SJCRH30 (cell line): ENCODE measurements at regions not wholly inside any gene's neighbourhood (a gene's known extent, or its start where the extent isn't known, plus 50 kb on each side); places are given as distances from the start of the nearest gene placed in this dataset.

ENCODE experiments used
- DNase-seq, 2 experiments: peaks; one replicate each; pipeline ENCODE4 v3.0.0-alpha.2; 2015 to 2020
- H3K27ac ChIP-seq: fragments of 250-450 bp; sonication (Bioruptor Pico); 2 replicates; pipeline ENCODE4 v1.5.1; 2020; ENCODE audit warnings: mild to moderate bottlenecking, moderate library complexity
- H3K27me3 ChIP-seq: fragments of 250-450 bp; sonication (Bioruptor Pico); 2 replicates; pipeline ENCODE4 v1.5.1; 2020; ENCODE audit warnings: mild to moderate bottlenecking, moderate library complexity
- H3K36me3 ChIP-seq: fragments of 250-450 bp; sonication (Bioruptor Pico); 2 replicates; pipeline ENCODE4 v1.5.1; 2020; ENCODE audit warnings: mild to moderate bottlenecking, moderate library complexity
- H3K4me1 ChIP-seq: fragments of 250-450 bp; sonication (Bioruptor Pico); 2 replicates; pipeline ENCODE4 v1.5.1; 2020; ENCODE audit warnings: mild to moderate bottlenecking, moderate library complexity
- H3K4me3 ChIP-seq: fragments of 250-450 bp; sonication (Bioruptor Pico); 2 replicates; pipeline ENCODE4 v1.5.1; 2020; ENCODE audit warnings: mild to moderate bottlenecking, moderate library complexity
- H3K9me3 ChIP-seq: fragments of 250-450 bp; sonication (Bioruptor Pico); replicated peaks from 2 replicates; pipeline ENCODE4 v1.5.1; 2020; ENCODE audit warnings: mild to moderate bottlenecking, moderate library complexity

GRCh38 chr4:24003496-24003895 lies 113.6 kb upstream of the PPARGC1A start:
- no peak overlapping the region for H3K4me3 ChIP-seq
- no peaks in the 10 kb centered on the region for H3K27me3 ChIP-seq
- H3K9me3 ChIP-seq = no peaks in the 10 kb centered on the region
- no peaks in the 10 kb centered on the region for H3K36me3 ChIP-seq
- no peak overlapping the region for H3K27ac ChIP-seq
- DNase-seq = peak in 1 of 2 experiments; percentile 4
- no peaks in the 10 kb centered on the region for H3K4me1 ChIP-seq

GRCh38 chr4:24002330-24002966 lies 112.6 kb upstream of the PPARGC1A start:
- Histone ChIP-seq H3K27me3 (no peaks in the 10 kb centered on the region), H3K36me3 (no peaks in the 10 kb centered on the region), H3K4me3 (no peak overlapping the region), H3K4me1 (no peaks in the 10 kb centered on the region), H3K9me3 (no peaks in the 10 kb centered on the region), H3K27ac (no peak overlapping the region)
- no peak for DNase-seq

GRCh38 chr4:24001486-24002329 lies 111.9 kb upstream of the PPARGC1A start:
- Histone ChIP-seq H3K4me3 (no peak overlapping the region), H3K27ac (no peak overlapping the region), H3K36me3 (no peaks in the 10 kb centered on the region), H3K9me3 (no peaks in the 10 kb centered on the region; the same call in 1 of the 2 replicates), H3K27me3 (no peaks in the 10 kb centered on the region), H3K4me1 (no peaks in the 10 kb centered on the region)
- no peak for DNase-seq

- Histone ChIP-seq H3K4me1 (no peaks in the 10 kb centered on the region), H3K9me3 (no peaks in the 10 kb centered on the region; the same call in 1 of the 2 replicates), H3K27me3 (no peaks in the 10 kb centered on the region), H3K4me3 (no peak overlapping the region), H3K27ac (no peak overlapping the region), H3K36me3 (no peaks in the 10 kb centered on the region)
- no peak for DNase-seq
Observed at GRCh38 chr4:24000470-24000831, 110.6 kb upstream of the PPARGC1A start.

- H3K36me3 ChIP-seq = no peaks in the 10 kb centered on the region
- no peaks in the 10 kb centered on the region for H3K4me1 ChIP-seq
- no peaks in the 10 kb centered on the region for H3K27me3 ChIP-seq
- no peak for DNase-seq
- H3K9me3 ChIP-seq = no peaks in the 10 kb centered on the region; the same call in 1 of the 2 replicates
- H3K27ac ChIP-seq = no peak overlapping the region
- H3K4me3 ChIP-seq = no peak overlapping the region
Observed at GRCh38 chr4:23999714-24000469, 110.0 kb upstream of the PPARGC1A start.

- no peaks in the 10 kb centered on the region for H3K36me3 ChIP-seq
- H3K27me3 ChIP-seq = no peaks in the 10 kb centered on the region
- H3K9me3 ChIP-seq = no peaks in the 10 kb centered on the region; the same call in 1 of the 2 replicates
- no peaks in the 10 kb centered on the region for H3K4me1 ChIP-seq
- H3K27ac ChIP-seq = no peak overlapping the region
- H3K4me3 ChIP-seq = no peak overlapping the region
- no peak for DNase-seq
Observed at GRCh38 chr4:23993373-23993772, 103.5 kb upstream of the PPARGC1A start.

GRCh38 chr4:23991444-23991843 lies 101.6 kb upstream of the PPARGC1A start:
- Histone ChIP-seq H3K27ac (no peak overlapping the region), H3K36me3 (no peaks in the 10 kb centered on the region), H3K4me3 (no peak overlapping the region), H3K9me3 (no peaks in the 10 kb centered on the region), H3K27me3 (no peaks in the 10 kb centered on the region), H3K4me1 (no peaks in the 10 kb centered on the region)
- DNase-seq = no peak

- Histone ChIP-seq H3K36me3 (no peaks in the 10 kb centered on the region), H3K27me3 (no peaks in the 10 kb centered on the region), H3K4me3 (no peak overlapping the region), H3K27ac (no peak overlapping the region), H3K4me1 (no peaks in the 10 kb centered on the region), H3K9me3 (no peaks in the 10 kb centered on the region)
- DNase-seq = no peak
Observed at GRCh38 chr4:23986270-23986669, 96.4 kb upstream of the PPARGC1A start.

GRCh38 chr4:23981328-23981727 lies 91.5 kb upstream of the PPARGC1A start:
- H3K4me1 ChIP-seq = no peaks in the 10 kb centered on the region
- H3K27ac ChIP-seq = no peak overlapping the region
- no peaks in the 10 kb centered on the region for H3K36me3 ChIP-seq
- no peak overlapping the region for H3K4me3 ChIP-seq
- H3K27me3 ChIP-seq = no peaks in the 10 kb centered on the region
- no peaks in the 10 kb centered on the region for H3K9me3 ChIP-seq
- DNase-seq = no peak

GRCh38 chr4:23979534-23979933 lies 89.7 kb upstream of the PPARGC1A start:
- Histone ChIP-seq H3K27ac (no peak overlapping the region), H3K36me3 (no peaks in the 10 kb centered on the region), H3K4me3 (no peak overlapping the region)

GRCh38 chr4:23978002-23978401 lies 88.2 kb upstream of the PPARGC1A start:
- Histone ChIP-seq H3K9me3 (no peaks in the 10 kb centered on the region), H3K4me3 (no peak overlapping the region), H3K27ac (no peak overlapping the region), H3K4me1 (no peaks in the 10 kb centered on the region), H3K36me3 (no peaks in the 10 kb centered on the region), H3K27me3 (no peaks in the 10 kb centered on the region)
- DNase-seq = no peak

More at GRCh38 chr4:23979534-23979933, 89.7 kb upstream of the PPARGC1A start:
- H3K27me3 ChIP-seq = no peaks in the 10 kb centered on the region
- no peaks in the 10 kb centered on the region for H3K4me1 ChIP-seq
- no peak for DNase-seq
- H3K9me3 ChIP-seq = no peaks in the 10 kb centered on the region

GRCh38 chr4:23976423-23976822 lies 86.6 kb upstream of the PPARGC1A start:
- H3K4me1 ChIP-seq = no peaks in the 10 kb centered on the region
- no peak overlapping the region for H3K27ac ChIP-seq
- no peaks in the 10 kb centered on the region for H3K9me3 ChIP-seq
- H3K27me3 ChIP-seq = no peaks in the 10 kb centered on the region
- H3K36me3 ChIP-seq = no peaks in the 10 kb centered on the region
- DNase-seq = no peak
- no peak overlapping the region for H3K4me3 ChIP-seq

- Histone ChIP-seq H3K4me1 (no peaks in the 10 kb centered on the region), H3K36me3 (no peaks in the 10 kb centered on the region), H3K9me3 (no peaks in the 10 kb centered on the region), H3K27ac (no peak overlapping the region), H3K4me3 (no peak overlapping the region), H3K27me3 (no peaks in the 10 kb centered on the region)
- no peak for DNase-seq
Observed at GRCh38 chr4:23973308-23973855, 83.5 kb upstream of the PPARGC1A start.

- no peaks in the 10 kb centered on the region for H3K36me3 ChIP-seq
- no peaks in the 10 kb centered on the region for H3K4me1 ChIP-seq
- H3K27me3 ChIP-seq = no peaks in the 10 kb centered on the region
- no peak overlapping the region for H3K27ac ChIP-seq
- no peaks in the 10 kb centered on the region for H3K9me3 ChIP-seq
- no peak for DNase-seq
- H3K4me3 ChIP-seq = no peak overlapping the region
Observed at GRCh38 chr4:23972805-23973204, 83.0 kb upstream of the PPARGC1A start.

- Histone ChIP-seq H3K4me3 (no peak overlapping the region), H3K36me3 (no peaks in the 10 kb centered on the region), H3K27ac (no peak overlapping the region), H3K4me1 (no peaks in the 10 kb centered on the region), H3K9me3 (no peaks in the 10 kb centered on the region), H3K27me3 (no peaks in the 10 kb centered on the region)
- DNase-seq = no peak
Observed at GRCh38 chr4:23972187-23972586, 82.3 kb upstream of the PPARGC1A start.
